ENCODE measurements at regions not wholly inside any gene's neighbourhood (a gene's known extent, or its start where the extent isn't known, plus 50 kb on each side); places are given as distances from the start of the nearest gene placed in this dataset.

GRCh38 chr7:110010359-110010758, 1080.6 kb upstream of the LRRN3 start:
- Histone ChIP-seq H3K4me3 (replicated peaks in 1 of 3) (no peak overlapping the region), H3K4me1 (no peaks in the 10 kb centered on the region), H3K9me3 (no peaks in the 10 kb centered on the region), H3K27ac (no peak overlapping the region), H3K27me3 (no peaks in the 10 kb centered on the region), H3K36me3 (no peaks in the 10 kb centered on the region)
- no peak for DNase-seq
- TF ChIP-seq, protein P1, sequence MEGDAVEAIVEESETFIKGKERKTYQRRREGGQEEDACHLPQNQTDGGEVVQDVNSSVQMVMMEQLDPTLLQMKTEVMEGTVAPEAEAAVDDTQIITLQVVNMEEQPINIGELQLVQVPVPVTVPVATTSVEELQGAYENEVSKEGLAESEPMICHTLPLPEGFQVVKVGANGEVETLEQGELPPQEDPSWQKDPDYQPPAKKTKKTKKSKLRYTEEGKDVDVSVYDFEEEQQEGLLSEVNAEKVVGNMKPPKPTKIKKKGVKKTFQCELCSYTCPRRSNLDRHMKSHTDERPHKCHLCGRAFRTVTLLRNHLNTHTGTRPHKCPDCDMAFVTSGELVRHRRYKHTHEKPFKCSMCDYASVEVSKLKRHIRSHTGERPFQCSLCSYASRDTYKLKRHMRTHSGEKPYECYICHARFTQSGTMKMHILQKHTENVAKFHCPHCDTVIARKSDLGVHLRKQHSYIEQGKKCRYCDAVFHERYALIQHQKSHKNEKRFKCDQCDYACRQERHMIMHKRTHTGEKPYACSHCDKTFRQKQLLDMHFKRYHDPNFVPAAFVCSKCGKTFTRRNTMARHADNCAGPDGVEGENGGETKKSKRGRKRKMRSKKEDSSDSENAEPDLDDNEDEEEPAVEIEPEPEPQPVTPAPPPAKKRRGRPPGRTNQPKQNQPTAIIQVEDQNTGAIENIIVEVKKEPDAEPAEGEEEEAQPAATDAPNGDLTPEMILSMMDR (IDR thresholded peaks at IDR 0.05): no peak
- no peak for TF ChIP-seq POLR2A (IDR thresholded peaks at IDR 0.05)
- 50 to 56% methylated on average over 3 of the region's 3 CpGs for WGBS, 2 donors
- intact Hi-C loops (cut with DNase I): no loop called here

DNA sequence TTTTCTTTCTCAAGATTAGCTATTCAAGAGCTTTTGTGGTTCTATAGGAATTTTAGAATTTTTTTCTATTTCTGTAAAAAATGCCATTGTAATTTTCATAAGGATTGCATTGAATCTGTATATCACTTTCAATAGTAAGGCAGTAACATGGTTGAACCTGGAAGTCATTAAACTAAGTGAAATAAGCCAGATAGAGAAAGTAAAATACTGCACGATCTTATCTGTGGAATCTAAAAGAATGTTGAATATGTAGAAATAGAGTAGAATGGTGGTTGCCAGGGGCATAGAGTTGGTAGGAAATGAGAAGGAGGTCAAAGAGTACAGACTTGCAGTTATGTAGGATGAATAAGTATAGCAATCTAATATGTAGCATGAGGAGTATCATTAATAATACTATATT, 1073.5 kb upstream of the LRRN3 start:
- no peaks in the 10 kb centered on the region for H3K9me3 ChIP-seq
- no peaks in the 10 kb centered on the region for H3K36me3 ChIP-seq
- H3K27ac ChIP-seq: no peak overlapping the region
- 67 to 82% methylated on average over 1 of the region's 1 CpG for WGBS, 2 donors
- TF ChIP-seq, protein P1 (IDR thresholded peaks at IDR 0.05): no peak
- no peak for TF ChIP-seq POLR2A (IDR thresholded peaks at IDR 0.05)
- H3K4me1 ChIP-seq: no peaks in the 10 kb centered on the region
- H3K4me3 ChIP-seq (replicated peaks in 1 of 3): no peak overlapping the region
- no peak for DNase-seq
- H3K27me3 ChIP-seq: no peaks in the 10 kb centered on the region
- intact Hi-C loops (cut with DNase I): no loop called here

- no peaks in the 10 kb centered on the region for H3K4me1 ChIP-seq
Measured at GRCh38 chr7:110027385-110027784, 1063.5 kb upstream of the LRRN3 start.

DNA sequence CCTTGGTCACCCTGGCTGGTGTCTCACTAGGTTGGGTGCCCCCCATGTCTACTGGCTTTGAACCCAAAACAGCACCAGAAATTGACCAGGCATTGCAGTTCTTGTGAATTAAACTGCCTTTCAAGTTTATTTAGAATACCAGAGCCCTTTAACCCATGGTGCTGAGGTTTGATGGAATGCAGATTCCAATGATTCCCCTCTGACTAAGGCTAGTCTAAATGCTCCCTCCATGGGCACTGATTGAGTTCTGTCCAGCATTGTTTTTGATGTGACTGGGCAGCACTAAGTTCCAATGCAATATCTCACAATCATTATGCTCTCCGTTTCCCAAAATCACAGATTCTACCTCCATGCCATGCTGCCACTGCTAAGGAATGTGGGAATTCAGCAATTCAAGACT, 1047.4 kb upstream of the LRRN3 start:
- H3K27me3 ChIP-seq: no peaks in the 10 kb centered on the region
- no peaks in the 10 kb centered on the region for H3K4me1 ChIP-seq
- 84 to 91% methylated on average over 1 of the region's 1 CpG for WGBS, 2 donors
- TF ChIP-seq, protein P1 (IDR thresholded peaks at IDR 0.05): no peak
- TF ChIP-seq POLR2A (IDR thresholded peaks at IDR 0.05): no peak
- H3K9me3 ChIP-seq: no peaks in the 10 kb centered on the region
- H3K4me3 ChIP-seq (replicated peaks in 1 of 3): no peak overlapping the region
- intact Hi-C loops (cut with DNase I): no loop called here
- no peak for DNase-seq
- no peaks in the 10 kb centered on the region for H3K36me3 ChIP-seq
- no peak overlapping the region for H3K27ac ChIP-seq

More at GRCh38 chr7:110027385-110027784, 1063.5 kb upstream of the LRRN3 start:
- H3K4me3 ChIP-seq (replicated peaks in 1 of 3): no peak overlapping the region
- WGBS, 2 donors: 71 to 87% methylated on average over 3 of the region's 3 CpGs
- H3K27me3 ChIP-seq: no peaks in the 10 kb centered on the region
- intact Hi-C loops (cut with DNase I): no loop called here
- H3K27ac ChIP-seq: no peak overlapping the region
- H3K9me3 ChIP-seq: no peaks in the 10 kb centered on the region
- no peak for DNase-seq
- H3K36me3 ChIP-seq: no peaks in the 10 kb centered on the region
- TF ChIP-seq POLR2A (IDR thresholded peaks at IDR 0.05): no peak
- TF ChIP-seq, protein P1 (IDR thresholded peaks at IDR 0.05): no peak

DNA sequence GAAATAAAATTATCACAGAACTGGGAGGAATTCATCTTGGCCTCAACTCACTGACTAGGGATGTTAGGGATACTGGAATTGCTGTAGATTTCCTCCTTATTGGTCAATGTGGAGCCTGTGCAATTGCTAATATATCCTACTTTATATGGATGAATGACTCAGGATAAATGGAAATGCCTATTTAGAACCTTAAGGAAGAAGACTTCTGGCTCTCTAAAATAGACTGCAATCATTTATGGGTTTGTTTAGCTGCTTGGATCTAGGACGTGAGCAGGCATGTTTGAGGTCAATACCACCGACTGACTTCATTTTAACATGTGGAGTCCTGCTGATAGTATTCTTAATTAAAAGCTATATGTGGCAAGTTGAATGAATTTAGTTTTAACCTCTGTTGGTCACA, 1040.1 kb upstream of the LRRN3 start:
- intact Hi-C loops (cut with DNase I): no loop called here
- no peak overlapping the region for H3K27ac ChIP-seq
- H3K4me1 ChIP-seq: no peaks in the 10 kb centered on the region
- H3K36me3 ChIP-seq: no peaks in the 10 kb centered on the region
- H3K27me3 ChIP-seq: no peaks in the 10 kb centered on the region
- no peak overlapping the region for H3K4me3 ChIP-seq (replicated peaks in 1 of 3)
- WGBS, 2 donors: 74 to 80% methylated on average over 2 of the region's 2 CpGs
- TF ChIP-seq, protein P1 (IDR thresholded peaks at IDR 0.05): no peak
- no peak for TF ChIP-seq POLR2A (IDR thresholded peaks at IDR 0.05)
- no peaks in the 10 kb centered on the region for H3K9me3 ChIP-seq
- DNase-seq: no peak

Data from thyroid gland (tissue), 4 donors.